K562 (cell line): ENCODE measurements at regions not wholly inside any gene's neighbourhood (a gene's known extent, or its start where the extent isn't known, plus 50 kb on each side); places are given as distances from the start of the nearest gene placed in this dataset.

Experiments used
- ATAC-seq: fragments of 200-7000 bp; cut with Tn5 transposase; 3 replicates; pipeline ENCODE4 v1.9.1; 2020; ENCODE audit warnings: moderate library complexity
- BruUV-seq: library from RNA; stranded (reverse); fragments of 400-500 nt; replicated peaks from 2 replicates; lab custom pipeline; 2021; lab: Mats Ljungman, UMichigan
- CTCF ChIA-PET: fragments of 300-600 bp; formaldehyde crosslinking; extraction: SDS; loops from one replicate; lab custom pipeline; 2021; ENCODE audit warnings: low intra/inter-chr PET ratio; lab: Yijun Ruan, JAX
- POLR2A ChIA-PET: fragments of 300-600, 350-650 bp; sonication (Branson Sonifier 250); formaldehyde crosslinking; extraction: SDS; loops from one replicate; lab custom pipeline; 2021; ENCODE audit warnings: antibody characterized with exemption, inconsistent platforms; lab: Yijun Ruan, JAX
- DNase-seq, 4 experiments: peaks; one replicate each; pipeline versions ENCODE4 v3.0.0 to v3.0.0-alpha.2; 2011 to 2018; ENCODE audit warnings: low spot score in 3 of 4, mixed read lengths in 3 of 4; ENCODE audit errors: extremely low read depth in 1 of 4
- FAIRE-seq: peaks from 2 replicates; lab custom pipeline; 2011; peaks lifted over from hg19 to GRCh38; lab: Jason Lieb, UNC
- H2AFZ ChIP-seq: 2 replicates; pipeline ENCODE4 v1.6.0; 2011; ENCODE audit warnings: low read depth, low read length, control low read depth, inconsistent platforms
- H3K27ac ChIP-seq: fragments of 200-600 bp; 3 replicates; pipeline ENCODE4 v1.8.0; 2011; ENCODE audit warnings: low read depth, mild to moderate bottlenecking, control low read depth, inconsistent platforms, low read length, moderate library complexity, mixed read lengths; ENCODE audit errors: extremely low read depth
- H3K27me3 ChIP-seq, 2 experiments: fragments of 300-600 bp in 1 of 2; 2 replicates in 1 of 2; 3 replicates in 1 of 2; pipeline versions ENCODE4 v1.6.0 to v1.8.0; 2011; ENCODE audit warnings: inconsistent platforms in 2 of 2, low read length in 2 of 2, mild to moderate bottlenecking in 1 of 2, mixed read lengths in 1 of 2, moderate library complexity in 1 of 2; ENCODE audit not compliant: control insufficient read depth in 2 of 2, insufficient read depth in 2 of 2
- H3K36me3 ChIP-seq: fragments of 300-600 bp; 3 replicates; pipeline ENCODE4 v1.8.0; 2011; ENCODE audit warnings: mild to moderate bottlenecking, low read length, inconsistent platforms; ENCODE audit not compliant: control insufficient read depth, insufficient read depth
- H3K4me1 ChIP-seq, 2 experiments: fragments of 200-600 bp in 1 of 2; replicated peaks in 1 of 2; 2 replicates in 1 of 2; 3 replicates in 1 of 2; pipeline versions ENCODE4 v1.5.1 to v1.8.0; 2011; ENCODE audit warnings: inconsistent platforms in 2 of 2, low read length in 2 of 2, mild to moderate bottlenecking in 1 of 2, mixed read lengths in 1 of 2, moderate library complexity in 1 of 2; ENCODE audit not compliant: control insufficient read depth in 2 of 2, insufficient read depth in 2 of 2
- H3K4me2 ChIP-seq: 2 replicates; pipeline ENCODE4 v1.6.1; 2011; ENCODE audit warnings: low read length, control low read depth, inconsistent platforms, mixed read lengths; ENCODE audit not compliant: insufficient read depth
- H3K4me3 ChIP-seq: fragments of 200-600 bp; sonication (generic), shearing (Covaris generic); 2 replicates; pipeline ENCODE4 v1.5.1; 2016; ENCODE audit warnings: control low read depth, inconsistent platforms
- H3K79me2 ChIP-seq: fragments of 200-600 bp; 3 replicates; pipeline ENCODE4 v1.8.0; 2011; ENCODE audit warnings: low read length, inconsistent platforms; ENCODE audit not compliant: control insufficient read depth, insufficient read depth
- H3K9ac ChIP-seq, 2 experiments: 2 replicates each; pipeline versions ENCODE4 v1.6.0 to v1.6.1; 2011; ENCODE audit warnings: low read depth in 2 of 2, low read length in 2 of 2, control low read depth in 1 of 2, inconsistent platforms in 1 of 2, mild to moderate bottlenecking in 1 of 2, mixed read lengths in 1 of 2; ENCODE audit not compliant: insufficient read depth in 1 of 2
- H3K9me1 ChIP-seq: one replicate; pipeline ENCODE4 v1.6.0; 2011; ENCODE audit warnings: inconsistent platforms, mild to moderate bottlenecking, low read length, moderate library complexity; ENCODE audit not compliant: control insufficient read depth, insufficient read depth
- H3K9me3 ChIP-seq: replicated peaks from 2 replicates; pipeline ENCODE4 v1.5.1; 2011; ENCODE audit warnings: low read depth, low read length, inconsistent platforms; ENCODE audit not compliant: control insufficient read depth, insufficient read depth
- H4K20me1 ChIP-seq: replicated peaks from 2 replicates; pipeline ENCODE4 v1.6.1; 2011; ENCODE audit warnings: low read length, inconsistent platforms, mixed read lengths; ENCODE audit not compliant: control insufficient read depth, insufficient read depth
- CCAR2 ChIP-seq: fragments of 200-400 bp; formaldehyde crosslinking; IDR thresholded peaks from 2 replicates; pipeline ENCODE4 v1.6.1; 2017; ENCODE audit warnings: mild to moderate bottlenecking, low read depth, low read length
- CEBPB ChIP-seq: fragments of 450-650 bp; IDR thresholded peaks from 2 replicates; pipeline ENCODE4 v1.6.1; 2016; ENCODE audit warnings: missing genetic modification characterization, missing compliant biosample characterization
- CEBPG ChIP-seq, 3 experiments: fragments of 200-800 bp in 1 of 3; sonication (Bioruptor generic) in 1 of 3; sonication (generic) in 1 of 3; formaldehyde crosslinking in 1 of 3; IDR thresholded peaks in 2 of 3; conservative IDR thresholded peaks in 1 of 3; 2 replicates each; pipeline versions ENCODE4 v1.6.1 to v1.8.0; 2016 to 2022; ENCODE audit warnings: missing compliant biosample characterization in 2 of 3, missing genetic modification characterization in 2 of 3, mild to moderate bottlenecking in 1 of 3, missing genetic modification reagents in 1 of 3
- PHF8 ChIP-seq: fragments of 200-600 bp; sonication (generic); IDR thresholded peaks from 2 replicates; pipeline ENCODE4 v1.6.1; 2012; ENCODE audit warnings: mixed run types, mild to moderate bottlenecking, inconsistent platforms, low read length, moderate library complexity, borderline replicate concordance
- WGBS: fragments of 100-300 bp; shearing (Covaris generic); methylation state at CpG from one replicate; pipeline ENCODE4 v1.1.6; 2016; ENCODE audit warnings: low coverage, mixed read lengths; ENCODE audit not compliant: insufficient coverage; ENCODE audit errors: missing lambda C conversion rate; 5-methylcytosine and 5-hydroxymethylcytosine counted together
- in situ Hi-C: fragments of 300-500 bp; cut with MboI; formaldehyde crosslinking; loops from 4 replicates; pipeline ENCODE4 v1.15.0; 2018; ENCODE audit warnings: inconsistent platforms, mixed read lengths
- intact Hi-C: fragments of 100-400 bp; cut with micrococcal nuclease; formaldehyde crosslinking; loops from 2 replicates; pipeline ENCODE4 v1.14.2; 2022

DNA sequence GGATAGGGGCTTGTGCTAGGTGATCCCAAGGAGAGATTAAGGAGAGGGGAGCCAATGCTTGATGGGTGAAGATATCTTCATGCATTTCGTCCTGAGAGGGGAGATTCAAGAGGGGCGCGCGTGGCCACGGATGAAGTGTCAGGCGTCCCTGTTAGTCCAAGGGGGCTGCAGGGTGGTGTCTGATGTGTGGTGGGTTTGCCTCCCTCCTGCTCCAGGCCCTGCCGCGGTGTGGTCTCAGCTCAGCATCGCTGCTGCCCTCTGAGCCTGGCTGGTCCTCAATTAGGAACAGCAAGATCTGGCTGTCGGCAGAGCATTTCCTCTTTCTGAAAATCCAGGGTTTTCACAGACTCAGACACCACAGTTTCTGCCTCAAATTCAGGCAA, 318.0 kb downstream of the THBS2 start:
- no peak overlapping the region for H3K4me2 ChIP-seq
- H3K4me3 ChIP-seq = no peak overlapping the region
- no TSS peak for BruUV-seq
- H3K36me3 ChIP-seq = no peaks in the 10 kb centered on the region
- no peak overlapping the region for H3K27ac ChIP-seq
- no peaks in the 10 kb centered on the region for H3K4me1 ChIP-seq
- no peaks in the 10 kb centered on the region for H3K79me2 ChIP-seq
- H2AFZ ChIP-seq = no peak overlapping the region
- H4K20me1 ChIP-seq = no peaks in the 10 kb centered on the region
- intact Hi-C loops (no loop called here), in situ Hi-C loops (no loop called here)
- WGBS = 1% methylated on average over 10 of the region's 10 CpGs
- CTCF ChIA-PET = no interaction called here
- H3K9me1 ChIP-seq = no peaks in the 10 kb centered on the region
- TF ChIP-seq CCAR2 (no peak), PHF8 (no peak), CEBPG (CRISPR knock-in tag; IDR thresholded peaks at IDR 0.05) (no peak), CEBPG (tag; conservative IDR thresholded peaks at IDR 0.05 in 1 of 2, IDR thresholded peaks at IDR 0.05 in 1 of 2) (0 out of 4 replicates have a peak, but pooled peaks of 1 of the 2 experiments have one; percentile 2), CEBPB (peak; percentile 4; the same call in 1 of the 2 replicates)
- no peak for ATAC-seq
- no peak overlapping the region for H3K9ac ChIP-seq
- POLR2A ChIA-PET = no interaction called here
- FAIRE-seq = no peak
- no peak for DNase-seq
- peaks cover 26 to 38% of the 10 kb centered on the region in 2 experiments; a peak in 3 of 5 replicates for H3K27me3 ChIP-seq
- no peaks in the 10 kb centered on the region for H3K9me3 ChIP-seq
